ENCODE measurements at regions not wholly inside any gene's neighbourhood (a gene's known extent, or its start where the extent isn't known, plus 50 kb on each side); places are given as distances from the start of the nearest gene placed in this dataset.

DNA sequence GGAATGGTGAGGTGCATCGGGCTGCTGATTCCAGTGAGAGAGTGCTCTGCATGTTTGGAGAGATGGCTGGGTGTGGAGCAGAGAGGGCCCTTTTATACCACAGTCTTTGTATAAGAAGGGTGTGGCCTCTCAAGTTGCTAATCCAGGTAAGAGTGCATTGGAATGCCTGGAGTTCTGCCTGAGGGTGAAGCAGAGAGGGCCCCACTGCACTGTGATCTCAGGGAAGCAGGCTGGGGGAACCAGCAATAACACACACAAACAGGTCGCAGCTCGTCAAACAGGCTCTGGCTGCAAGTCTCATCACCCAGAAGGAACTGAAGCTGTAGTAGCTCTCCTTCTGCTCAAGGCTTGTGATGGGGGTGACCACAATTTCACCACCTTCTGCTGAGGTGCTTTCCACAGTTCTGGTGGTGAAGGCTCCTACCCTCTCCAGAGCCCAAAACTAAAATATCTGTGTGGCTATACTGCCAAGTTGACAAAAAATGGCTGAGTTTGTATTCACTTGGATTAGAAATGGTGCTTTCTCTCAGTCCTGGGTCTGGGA lies 687.4 kb upstream of the HS3ST1 start:
- TF ChIP-seq, protein P1, sequence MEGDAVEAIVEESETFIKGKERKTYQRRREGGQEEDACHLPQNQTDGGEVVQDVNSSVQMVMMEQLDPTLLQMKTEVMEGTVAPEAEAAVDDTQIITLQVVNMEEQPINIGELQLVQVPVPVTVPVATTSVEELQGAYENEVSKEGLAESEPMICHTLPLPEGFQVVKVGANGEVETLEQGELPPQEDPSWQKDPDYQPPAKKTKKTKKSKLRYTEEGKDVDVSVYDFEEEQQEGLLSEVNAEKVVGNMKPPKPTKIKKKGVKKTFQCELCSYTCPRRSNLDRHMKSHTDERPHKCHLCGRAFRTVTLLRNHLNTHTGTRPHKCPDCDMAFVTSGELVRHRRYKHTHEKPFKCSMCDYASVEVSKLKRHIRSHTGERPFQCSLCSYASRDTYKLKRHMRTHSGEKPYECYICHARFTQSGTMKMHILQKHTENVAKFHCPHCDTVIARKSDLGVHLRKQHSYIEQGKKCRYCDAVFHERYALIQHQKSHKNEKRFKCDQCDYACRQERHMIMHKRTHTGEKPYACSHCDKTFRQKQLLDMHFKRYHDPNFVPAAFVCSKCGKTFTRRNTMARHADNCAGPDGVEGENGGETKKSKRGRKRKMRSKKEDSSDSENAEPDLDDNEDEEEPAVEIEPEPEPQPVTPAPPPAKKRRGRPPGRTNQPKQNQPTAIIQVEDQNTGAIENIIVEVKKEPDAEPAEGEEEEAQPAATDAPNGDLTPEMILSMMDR (IDR thresholded peaks at IDR 0.05): no peak
- TF ChIP-seq POLR2AphosphoS5 (IDR thresholded peaks at IDR 0.05) (no peak), POLR2A (IDR thresholded peaks at IDR 0.05) (no peak)
